HepG2 (cell line): ENCODE measurements at regions not wholly inside any gene's neighbourhood (a gene's known extent, or its start where the extent isn't known, plus 50 kb on each side); places are given as distances from the start of the nearest gene placed in this dataset.

ENCODE experiments used
- MAX ChIP-seq: IDR thresholded peaks from 2 replicates; pipeline ENCODE4 v1.6.1; 2012; ENCODE audit warnings: inconsistent platforms
- TCF12 ChIP-seq, 2 experiments: fragments of 450-650 bp in 1 of 2; sonication (generic) in 1 of 2; formaldehyde crosslinking in 1 of 2; IDR thresholded peaks; 2 replicates each; pipeline versions ENCODE4 v1.6.1 to v1.8.0; 2017 to 2022; ENCODE audit warnings: antibody characterized with exemption in 1 of 2, mild to moderate bottlenecking in 1 of 2, missing genetic modification reagents in 1 of 2, moderate library complexity in 1 of 2
- ZNF224 ChIP-seq: sonication (generic); formaldehyde crosslinking; IDR thresholded peaks from 2 replicates; pipeline ENCODE4 v1.5.0; 2020; ENCODE audit warnings: mild to moderate bottlenecking, missing genetic modification reagents
- ZSCAN20 ChIP-seq: sonication (generic); formaldehyde crosslinking; IDR thresholded peaks from 2 replicates; pipeline ENCODE4 v1.4.0; 2020; ENCODE audit warnings: missing genetic modification reagents, mild to moderate bottlenecking, borderline replicate concordance
- TF ChIP-seq, protein P1 (sequence below): sonication (generic); formaldehyde crosslinking; conservative IDR thresholded peaks from 2 replicates; pipeline ENCODE4 v1.8.0; 2022; ENCODE audit warnings: mild to moderate bottlenecking, moderate library complexity, missing genetic modification reagents

DNA sequence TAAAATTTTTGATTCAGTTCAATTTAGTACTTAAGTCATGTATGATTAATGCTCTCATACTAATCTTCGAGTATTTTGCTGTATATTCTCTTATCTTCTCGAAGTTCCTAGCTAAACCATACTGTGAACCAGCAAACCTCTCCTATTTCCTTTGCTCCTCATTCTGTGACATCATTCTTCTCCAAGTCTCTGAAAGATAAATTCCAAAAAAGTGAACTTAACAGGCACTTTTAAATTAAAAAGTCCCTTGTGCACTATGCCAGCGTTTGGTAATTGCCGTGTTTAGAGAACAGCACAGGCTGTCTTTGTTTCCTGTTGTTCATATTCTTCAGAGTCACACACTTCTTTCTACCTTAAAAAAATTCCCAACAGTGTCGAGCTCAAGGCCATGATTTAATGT is 188.4 kb upstream of the PHACTR1 start:
- TF ChIP-seq ZNF224 (no peak), TCF12 (IDR thresholded peaks at IDR 0.05) (no peak), TCF12 (CRISPR knock-in tag; IDR thresholded peaks at IDR 0.05) (no peak), ZSCAN20 (no peak), MAX (no peak)
- TF ChIP-seq, protein P1, sequence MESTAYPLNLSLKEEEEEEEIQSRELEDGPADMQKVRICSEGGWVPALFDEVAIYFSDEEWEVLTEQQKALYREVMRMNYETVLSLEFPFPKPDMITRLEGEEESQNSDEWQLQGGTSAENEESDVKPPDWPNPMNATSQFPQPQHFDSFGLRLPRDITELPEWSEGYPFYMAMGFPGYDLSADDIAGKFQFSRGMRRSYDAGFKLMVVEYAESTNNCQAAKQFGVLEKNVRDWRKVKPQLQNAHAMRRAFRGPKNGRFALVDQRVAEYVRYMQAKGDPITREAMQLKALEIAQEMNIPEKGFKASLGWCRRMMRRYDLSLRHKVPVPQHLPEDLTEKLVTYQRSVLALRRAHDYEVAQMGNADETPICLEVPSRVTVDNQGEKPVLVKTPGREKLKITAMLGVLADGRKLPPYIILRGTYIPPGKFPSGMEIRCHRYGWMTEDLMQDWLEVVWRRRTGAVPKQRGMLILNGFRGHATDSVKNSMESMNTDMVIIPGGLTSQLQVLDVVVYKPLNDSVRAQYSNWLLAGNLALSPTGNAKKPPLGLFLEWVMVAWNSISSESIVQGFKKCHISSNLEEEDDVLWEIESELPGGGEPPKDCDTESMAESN (CRISPR knock-in tag), result no peak
